HG02759 (cell line): ENCODE measurements at regions not wholly inside any gene's neighbourhood (a gene's known extent, or its start where the extent isn't known, plus 50 kb on each side); places are given as distances from the start of the nearest gene placed in this dataset.
"Not testable (repeated sequence)": the region's sequence is repeated elsewhere in the genome, so short reads cannot be mapped to it uniquely, and the experiment has no call there.

Experiments
- ATAC-seq: cut with Tn5 transposase; IDR thresholded peaks from one replicate; pipeline ENCODE4 v1.9.1; 2021; ENCODE audit warnings: mild to moderate bottlenecking, moderate library complexity; ENCODE audit not compliant: unreplicated experiment

DNA sequence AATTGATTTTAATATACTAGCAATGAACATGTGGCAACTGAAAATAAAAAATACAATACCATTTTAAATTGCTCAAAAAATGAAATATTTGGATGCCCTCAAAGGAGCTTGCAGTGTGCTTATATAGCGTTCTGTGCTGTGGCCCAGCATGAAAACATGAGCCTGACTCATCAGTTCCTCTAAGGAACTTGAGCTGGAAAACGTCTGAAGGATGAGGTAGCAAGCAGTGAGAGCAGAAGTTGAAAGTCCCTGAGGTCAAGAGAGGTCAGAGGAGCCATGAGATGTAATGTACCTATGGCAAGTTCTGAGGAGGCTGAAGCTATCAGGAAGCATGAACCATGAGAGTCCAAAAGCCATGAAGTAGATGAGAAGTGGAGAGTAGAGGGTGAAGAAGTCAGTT lies 59.7 kb downstream of the HMGB3 start:
- ATAC-seq, result no peak

GRCh38 chrX:151066373-151066772 lies 83.2 kb downstream of the HMGB3 start:
- not testable (repeated sequence) for ATAC-seq

GRCh38 chrX:151073767-151074166 lies 90.6 kb downstream of the HMGB3 start:
- no peak for ATAC-seq

DNA sequence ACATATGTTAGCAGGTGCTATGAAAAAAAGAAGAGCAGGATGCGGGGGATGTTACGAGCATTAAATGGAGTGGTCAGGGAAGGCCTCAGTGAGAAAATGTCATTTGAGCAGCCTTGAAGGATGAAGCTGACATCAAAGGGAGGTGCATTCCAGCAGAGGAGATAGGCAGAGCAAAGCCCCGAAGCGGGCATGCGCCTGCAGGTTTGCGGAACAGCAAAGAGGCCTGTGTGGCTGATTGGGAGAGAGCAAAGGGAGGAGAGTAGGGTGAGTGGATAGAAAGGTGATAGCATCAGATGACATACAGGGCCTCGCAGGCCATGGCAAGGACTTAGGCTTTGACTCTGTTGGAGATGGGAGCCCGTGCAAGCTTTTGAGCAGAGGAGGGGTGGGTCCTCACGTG lies 95.4 kb upstream of the GPR50 start:
- ATAC-seq, result no peak

GRCh38 chrX:151082077-151082948 lies 94.1 kb upstream of the GPR50 start:
- peak; percentile 93 for ATAC-seq

GRCh38 chrX:151084454-151084853 lies 91.9 kb upstream of the GPR50 start:
- no peak for ATAC-seq

DNA sequence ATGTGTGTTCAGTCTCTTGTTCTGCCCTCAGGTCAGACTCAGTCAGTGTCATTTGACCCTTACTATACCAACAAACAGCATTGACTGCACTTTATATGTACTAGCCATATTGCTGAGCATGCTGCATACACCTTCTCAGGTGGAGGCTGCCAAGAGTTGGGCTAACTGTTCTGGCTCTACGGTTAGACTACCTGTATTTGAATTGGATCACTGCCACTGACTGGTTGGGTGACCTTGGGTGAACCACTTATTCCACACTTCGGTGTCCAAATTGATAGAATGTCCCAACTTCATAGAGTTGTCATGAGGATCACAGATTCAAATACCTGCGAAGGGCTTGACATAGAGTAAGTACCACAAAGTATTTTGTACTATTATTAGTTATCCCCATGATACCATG lies 91.2 kb upstream of the GPR50 start:
- ATAC-seq, result no peak

DNA sequence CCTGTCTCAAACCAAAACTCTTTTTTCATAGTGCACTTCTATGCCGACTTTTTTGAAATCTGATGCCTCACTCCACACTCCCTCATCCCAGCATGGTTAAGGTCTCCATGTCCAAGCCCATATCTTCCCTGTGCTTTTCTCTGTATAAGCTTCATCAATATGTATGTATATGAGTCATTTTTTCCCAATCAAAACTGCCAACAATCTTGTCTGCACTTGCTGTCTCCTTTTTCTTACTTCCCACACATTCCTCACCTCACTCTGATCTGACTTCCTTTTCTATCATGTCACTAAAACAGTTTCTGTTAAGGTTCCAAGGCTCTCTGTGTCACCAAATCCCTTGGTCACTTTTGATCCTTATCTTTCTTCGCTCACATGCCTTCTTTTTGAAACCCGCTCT lies 88.2 kb upstream of the GPR50 start:
- no peak for ATAC-seq

DNA sequence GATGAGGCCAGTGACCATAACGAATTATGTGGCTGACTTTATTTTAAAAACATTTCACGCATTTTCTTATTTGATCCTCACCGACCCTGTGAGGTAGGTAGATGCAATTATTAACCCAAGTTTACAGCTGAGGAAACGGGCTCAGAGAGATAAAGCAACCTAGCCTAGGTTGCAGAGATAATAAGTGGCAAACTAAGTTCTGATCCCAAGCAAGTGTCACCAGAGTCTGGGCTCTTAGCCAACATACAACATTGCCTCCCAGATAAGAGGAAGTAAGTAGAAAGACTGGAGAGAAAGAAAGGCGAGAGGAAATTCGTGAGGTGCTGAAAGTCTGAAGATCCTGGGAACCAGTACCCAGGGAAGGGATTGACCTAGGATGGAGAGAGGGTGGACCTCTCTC lies 77.4 kb upstream of the GPR50 start:
- ATAC-seq, result no peak

- ATAC-seq, result no peak
Observed at GRCh38 chrX:151100799-151101198, 75.6 kb upstream of the GPR50 start.

DNA sequence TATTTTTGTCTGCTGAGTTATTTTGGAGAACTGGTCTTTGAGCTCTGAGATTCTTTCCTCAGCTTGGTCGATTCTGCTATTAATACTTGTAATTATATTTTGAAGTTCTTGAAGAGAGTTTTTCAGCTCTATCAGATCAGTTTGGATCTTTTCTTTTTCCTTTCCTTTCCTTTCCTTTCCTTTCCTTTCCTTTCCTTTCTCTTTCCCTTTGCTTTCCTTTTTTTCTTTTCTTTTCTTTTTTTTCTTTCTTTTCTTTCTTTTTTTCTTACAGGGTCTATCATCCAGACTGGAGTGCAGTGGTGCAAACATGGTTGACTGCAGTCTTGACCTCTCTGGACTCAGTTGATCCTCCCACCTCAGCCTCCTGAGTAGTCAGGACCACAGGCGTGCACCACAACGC lies 63.2 kb upstream of the GPR50 start:
- ATAC-seq, result not testable (repeated sequence)
